CD8-positive, alpha-beta memory T cell (primary cell): ENCODE measurements at regions not wholly inside any gene's neighbourhood (a gene's known extent, or its start where the extent isn't known, plus 50 kb on each side); places are given as distances from the start of the nearest gene placed in this dataset.

Source experiments
- CTCF ChIA-PET: fragments of 350-600 bp; sonication (Branson Sonifier 250); formaldehyde crosslinking; loops from one replicate; lab custom pipeline; 2021; ENCODE audit warnings: antibody characterized with exemption; lab: Charles Lee
- POLR2A ChIA-PET: fragments of 350-600 bp; sonication (Branson Sonifier 250); formaldehyde crosslinking; loops from one replicate; lab custom pipeline; 2021; ENCODE audit warnings: antibody characterized with exemption; lab: Charles Lee
- DNase-seq, 5 donors: peaks; one replicate each; pipeline versions ENCODE4 v3.0.0 to v3.0.0-alpha.2; 2020 to 2022; ENCODE audit warnings: mixed read lengths in 1 of 5
- H3K27ac ChIP-seq: one replicate; pipeline ENCODE4 v1.7.0; 2013; ENCODE audit warnings: low read depth, mild to moderate bottlenecking, low read length, moderate library complexity
- H3K27me3 ChIP-seq: 2 replicates; pipeline ENCODE4 v1.7.0; 2013; ENCODE audit warnings: low read length, mild to moderate bottlenecking; ENCODE audit not compliant: insufficient read depth, poor library complexity, severe bottlenecking
- H3K36me3 ChIP-seq: 2 replicates; pipeline ENCODE4 v1.7.0; 2013; ENCODE audit warnings: mild to moderate bottlenecking, low read length, moderate library complexity; ENCODE audit not compliant: insufficient read depth
- H3K4me1 ChIP-seq: 2 replicates; pipeline ENCODE4 v1.7.0; 2013; ENCODE audit warnings: mild to moderate bottlenecking, low read length, moderate library complexity; ENCODE audit not compliant: insufficient read depth
- H3K4me3 ChIP-seq: 2 replicates; pipeline ENCODE4 v1.7.0; 2013; ENCODE audit warnings: mild to moderate bottlenecking, low read length
- H3K9me3 ChIP-seq: 2 replicates; pipeline ENCODE4 v1.7.0; 2013; ENCODE audit warnings: mild to moderate bottlenecking, low read length
- H3K27ac Mint-ChIP-seq, 8 donors: one replicate each; pipeline ENCODE4 v1.8.0; 2020 to 2021; ENCODE audit warnings: mixed read lengths in 8 of 8, mild to moderate bottlenecking in 6 of 8, inconsistent platforms in 3 of 8, moderate library complexity in 3 of 8
- H3K27me3 Mint-ChIP-seq, 2 donors: one replicate each; pipeline ENCODE4 v1.8.0; 2020 to 2021; ENCODE audit warnings: mixed read lengths in 2 of 2, mild to moderate bottlenecking in 1 of 2, moderate library complexity in 1 of 2
- H3K36me3 Mint-ChIP-seq, 3 donors: one replicate each; pipeline ENCODE4 v1.8.0; 2020 to 2021; ENCODE audit warnings: mixed read lengths in 3 of 3, inconsistent platforms in 1 of 3, mild to moderate bottlenecking in 1 of 3
- H3K4me1 Mint-ChIP-seq, 3 donors: one replicate each; pipeline ENCODE4 v1.8.0; 2020 to 2021; ENCODE audit warnings: mixed read lengths in 3 of 3, inconsistent platforms in 1 of 3, mild to moderate bottlenecking in 1 of 3
- H3K4me3 Mint-ChIP-seq, 7 donors: one replicate each; pipeline ENCODE4 v1.8.0; 2020 to 2021; ENCODE audit warnings: mixed read lengths in 7 of 7, mild to moderate bottlenecking in 6 of 7, moderate library complexity in 4 of 7, inconsistent platforms in 2 of 7
- H3K9me3 Mint-ChIP-seq, 5 donors: one replicate each; pipeline ENCODE4 v1.8.0; 2020 to 2022; ENCODE audit warnings: mixed read lengths in 5 of 5, mild to moderate bottlenecking in 3 of 5, moderate library complexity in 2 of 5, inconsistent platforms in 1 of 5

DNA sequence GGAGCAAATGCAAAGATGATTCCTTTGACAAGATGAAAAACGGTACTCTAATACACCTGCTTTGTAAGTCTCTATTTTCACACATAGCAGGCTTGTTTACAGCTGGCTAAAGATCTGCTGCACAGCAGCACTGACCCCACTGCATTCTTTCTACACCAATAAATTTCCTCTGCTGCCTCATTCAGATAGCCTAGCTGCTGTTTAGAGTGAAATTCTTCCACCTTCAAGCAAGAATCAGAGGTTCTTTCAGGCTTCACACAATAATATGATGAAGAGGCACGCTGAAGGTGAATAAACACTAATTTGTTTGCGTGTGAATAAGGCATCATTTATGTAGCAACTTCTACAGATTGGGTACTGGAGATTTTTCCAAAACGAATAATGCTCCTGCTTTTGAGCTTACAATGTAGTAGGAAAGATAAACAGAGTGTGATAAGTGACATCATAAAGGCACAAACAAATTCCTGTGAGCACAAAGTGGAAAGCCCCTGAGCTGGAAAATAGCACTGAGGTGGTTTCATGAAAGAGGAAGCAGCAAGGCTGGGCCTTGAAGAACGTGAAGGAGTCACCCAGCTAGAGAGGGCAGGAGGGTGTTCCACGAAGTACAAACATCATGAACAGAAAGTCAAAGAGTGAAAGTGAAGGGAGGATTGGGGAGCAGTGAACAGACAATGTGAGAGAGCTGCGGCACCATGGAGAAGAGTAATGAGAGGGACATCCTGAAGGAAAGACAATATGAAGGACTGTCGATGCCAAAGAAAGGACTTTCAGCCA is 543.4 kb downstream of the CD83 start:
- ChIA-PET CTCF (no interaction called here), POLR2A (no interaction called here)
- H3K27me3 ChIP-seq = no peaks in the 10 kb centered on the region
- Mint-ChIP-seq H3K4me3 (no peak overlapping the region), H3K9me3 (no peaks in the 10 kb centered on the region), H3K36me3 (no peaks in the 10 kb centered on the region), H3K27me3 (peaks cover 3 to 6% of the 10 kb centered on the region in 2 donors), H3K27ac (no peak overlapping the region), H3K4me1 (peaks cover 23 to 41% (median 27%) of the 10 kb centered on the region in 3 donors)
- no peaks in the 10 kb centered on the region for H3K36me3 ChIP-seq
- peaks cover 51% of the 10 kb centered on the region for H3K4me1 ChIP-seq
- no peaks in the 10 kb centered on the region for H3K9me3 ChIP-seq
- no peak overlapping the region for H3K27ac ChIP-seq
- H3K4me3 ChIP-seq = no peak overlapping the region
- DNase-seq = peak in 2 of 5 donors; percentile 22 to 30

DNA sequence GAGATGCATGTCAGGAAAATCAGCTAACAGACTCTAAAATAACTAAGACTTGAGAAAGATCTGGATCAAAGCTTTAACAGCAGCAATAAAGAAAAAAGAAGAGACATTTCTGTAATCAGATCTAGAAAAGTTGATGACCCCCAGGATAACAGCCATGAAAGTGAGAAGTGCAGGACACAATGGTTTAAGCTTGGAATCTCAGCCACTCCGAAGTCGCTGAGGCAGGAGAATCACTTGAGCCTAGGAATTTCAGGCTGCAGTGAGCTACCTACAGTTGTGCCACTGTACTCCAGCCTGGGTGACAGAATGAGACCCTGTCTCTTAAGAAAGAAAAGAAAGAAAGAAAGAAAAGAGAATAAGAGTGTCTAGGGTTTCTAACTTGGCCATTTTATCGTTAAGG is 544.1 kb downstream of the CD83 start:
- POLR2A ChIA-PET = no interaction called here
- Mint-ChIP-seq H3K27ac (no peak overlapping the region), H3K9me3 (no peaks in the 10 kb centered on the region), H3K36me3 (no peaks in the 10 kb centered on the region), H3K27me3 (peaks cover 6 to 9% of the 10 kb centered on the region in 2 donors), H3K4me1 (peaks cover 16 to 38% (median 24%) of the 10 kb centered on the region in 3 donors), H3K4me3 (no peak overlapping the region)
- H3K27ac ChIP-seq = no peak overlapping the region
- H3K27me3 ChIP-seq = no peaks in the 10 kb centered on the region
- no peaks in the 10 kb centered on the region for H3K36me3 ChIP-seq
- H3K4me3 ChIP-seq = no peak overlapping the region
- peaks cover 45% of the 10 kb centered on the region for H3K4me1 ChIP-seq
- no peak for DNase-seq
- CTCF ChIA-PET = interaction anchor here (1.0 kb wide), 1 partner anchor 77 kb away, joined by 3 read pairs; no protein-coding TSS in a partner anchor
- no peaks in the 10 kb centered on the region for H3K9me3 ChIP-seq

DNA sequence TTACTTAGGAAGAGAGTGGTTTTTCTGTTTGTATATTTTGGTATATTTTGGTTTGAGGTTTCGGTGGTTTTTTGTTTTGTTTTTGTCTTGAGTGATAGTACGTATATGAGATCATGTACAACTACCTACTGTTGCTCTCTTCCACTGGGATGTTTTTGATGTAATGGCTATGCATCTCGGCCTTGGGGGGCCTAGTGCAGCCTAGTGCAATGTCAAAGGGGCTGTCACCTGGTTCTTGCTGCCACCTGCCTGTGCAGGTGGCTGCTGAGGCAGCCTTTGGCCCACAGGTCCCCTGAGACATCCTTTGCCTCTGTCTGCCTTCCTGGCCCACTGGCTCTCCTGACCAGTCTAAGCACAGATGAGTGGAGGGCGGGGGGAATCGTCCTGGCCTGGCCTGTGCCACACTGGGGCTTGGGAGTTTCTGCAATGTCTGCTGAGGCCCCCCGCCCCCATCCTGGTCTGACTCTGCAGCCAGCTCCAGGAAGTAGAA is 546.6 kb downstream of the CD83 start:
- Mint-ChIP-seq H3K27ac (peak overlapping the region in 5 of 8 donors; percentile 53 to 87 (median 62)), H3K9me3 (no peaks in the 10 kb centered on the region), H3K36me3 (no peaks in the 10 kb centered on the region), H3K4me1 (peaks cover 15 to 30% (median 23%) of the 10 kb centered on the region in 3 donors), H3K4me3 (peak overlapping the region in 6 of 7 donors; percentile 16 to 71 (median 58)), H3K27me3 (peaks cover 6 to 9% of the 10 kb centered on the region in 2 donors)
- Histone ChIP-seq H3K27me3 (no peaks in the 10 kb centered on the region), H3K36me3 (no peaks in the 10 kb centered on the region), H3K27ac (no peak overlapping the region), H3K4me1 (peaks cover 45% of the 10 kb centered on the region), H3K9me3 (no peaks in the 10 kb centered on the region), H3K4me3 (no peak overlapping the region)
- CTCF ChIA-PET = no interaction called here
- POLR2A ChIA-PET = no interaction called here
- DNase-seq = peak in 2 of 5 donors; percentile 38 to 54

DNA sequence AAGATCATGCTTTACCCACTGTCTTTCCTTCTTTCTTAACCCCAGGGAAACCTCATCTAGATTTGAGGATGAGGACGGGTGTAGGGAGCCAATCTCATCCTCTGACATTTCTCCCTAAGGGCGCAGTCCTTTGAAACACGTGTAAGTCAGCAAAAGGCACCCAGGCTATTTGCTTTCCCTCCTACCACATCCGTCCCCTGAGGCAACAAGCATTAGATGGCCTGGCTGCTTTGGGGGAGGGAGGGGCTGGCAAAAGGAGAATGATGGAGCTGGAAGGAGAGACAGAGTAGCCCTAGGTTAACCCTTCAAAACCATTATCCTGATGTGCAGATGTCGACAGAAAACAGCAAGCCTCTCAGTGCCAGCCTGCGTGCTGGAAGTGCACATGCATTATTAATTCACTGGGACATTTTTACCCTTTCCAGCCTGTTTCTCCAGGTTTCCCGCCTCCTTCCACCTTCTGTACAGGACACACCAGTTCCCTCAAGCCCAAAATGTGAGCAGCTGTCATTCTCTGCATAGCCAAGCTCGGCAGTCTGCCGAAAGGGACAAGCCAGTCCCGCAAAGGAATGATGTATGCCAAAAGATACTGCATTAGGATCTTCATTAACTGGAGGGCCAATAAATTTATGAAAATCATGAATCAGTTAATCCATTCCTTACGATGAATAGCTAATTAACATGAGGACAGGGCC is 547.2 kb downstream of the CD83 start:
- POLR2A ChIA-PET = interaction anchor here (0.5 kb wide), 1 partner anchor 518 kb away, joined by 6 read pairs; no protein-coding TSS in a partner anchor

DNA sequence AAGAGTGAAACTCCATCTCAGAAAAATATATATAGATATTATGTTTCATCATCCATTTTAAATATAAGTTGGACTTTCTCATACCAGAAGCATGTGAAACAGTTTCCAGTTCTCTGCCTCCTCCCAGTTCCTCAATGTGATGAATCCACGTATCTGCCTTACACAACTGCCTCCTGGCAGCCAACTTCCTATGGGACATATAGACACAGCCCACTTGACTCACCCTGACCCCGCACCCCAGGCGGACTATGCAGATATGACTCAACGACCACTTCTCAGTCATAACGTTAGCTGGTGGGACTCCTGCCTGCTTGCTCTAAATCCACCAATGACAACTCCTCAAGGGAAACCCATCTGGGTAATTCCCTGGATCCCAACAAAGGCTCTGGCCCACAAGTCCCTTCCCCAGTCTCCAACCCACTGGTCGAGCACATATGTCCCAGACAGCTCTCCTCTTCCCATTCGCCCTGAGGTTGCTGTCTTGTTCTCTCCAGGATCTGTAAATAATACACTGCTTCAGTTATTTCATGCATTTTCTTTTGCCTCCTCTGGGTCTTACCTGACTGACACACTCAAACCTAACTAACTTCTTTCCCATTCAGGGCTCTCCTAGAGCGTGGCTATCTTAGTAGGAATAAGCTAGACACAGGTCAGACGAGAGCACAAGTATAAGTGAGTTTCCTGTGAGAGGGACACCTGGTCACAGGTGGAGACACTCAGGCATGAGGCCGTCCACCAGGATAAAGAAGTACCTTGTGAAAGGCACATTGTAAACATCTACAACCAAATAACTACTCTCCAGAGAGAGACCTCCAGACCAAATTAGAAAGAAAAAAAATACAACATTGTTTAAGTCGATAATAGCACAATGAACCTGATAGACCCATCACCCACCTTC is 548.5 kb downstream of the CD83 start:
- ChIA-PET CTCF (interaction anchor here (1.0 kb wide), 1 partner anchor 50 kb away, joined by 3 read pairs; no protein-coding TSS in a partner anchor), POLR2A (interaction anchor here (0.5 kb wide), 1 partner anchor 516 kb away, joined by 6 read pairs; no protein-coding TSS in a partner anchor)
- no peaks in the 10 kb centered on the region for H3K27me3 ChIP-seq
- Mint-ChIP-seq H3K4me3 (peak overlapping the region in 2 of 7 donors; percentile 1 to 8), H3K36me3 (no peaks in the 10 kb centered on the region), H3K27me3 (peaks cover 6 to 9% of the 10 kb centered on the region in 2 donors), H3K27ac (no peak overlapping the region), H3K9me3 (no peaks in the 10 kb centered on the region), H3K4me1 (peaks cover 15 to 25% (median 23%) of the 10 kb centered on the region in 3 donors)
- DNase-seq = no peak
- H3K36me3 ChIP-seq = no peaks in the 10 kb centered on the region
- peaks cover 32% of the 10 kb centered on the region for H3K4me1 ChIP-seq
- no peak overlapping the region for H3K27ac ChIP-seq
- no peaks in the 10 kb centered on the region for H3K9me3 ChIP-seq
- H3K4me3 ChIP-seq = no peak overlapping the region

More for the DNA sequence above, 547.2 kb downstream of the CD83 start:
- no peaks in the 10 kb centered on the region for H3K9me3 Mint-ChIP-seq
- H3K27me3 ChIP-seq = no peaks in the 10 kb centered on the region
- H3K4me1 ChIP-seq = peaks cover 45% of the 10 kb centered on the region
- peaks cover 15 to 27% (median 23%) of the 10 kb centered on the region in 3 donors for H3K4me1 Mint-ChIP-seq
- H3K36me3 ChIP-seq = no peaks in the 10 kb centered on the region
- H3K9me3 ChIP-seq = no peaks in the 10 kb centered on the region
- H3K27me3 Mint-ChIP-seq = peaks cover 6 to 9% of the 10 kb centered on the region in 2 donors
- CTCF ChIA-PET = interaction anchor here (1.0 kb wide), 1 partner anchor 48 kb away, joined by 3 read pairs; no protein-coding TSS in a partner anchor
- H3K27ac ChIP-seq = no peak overlapping the region
- peak overlapping the region in 5 of 7 donors; percentile 16 to 71 (median 52) for H3K4me3 Mint-ChIP-seq
- H3K27ac Mint-ChIP-seq = peak overlapping the region in 6 of 8 donors; percentile 36 to 87 (median 60)
- H3K4me3 ChIP-seq = no peak overlapping the region
- no peaks in the 10 kb centered on the region for H3K36me3 Mint-ChIP-seq
- no peak for DNase-seq

DNA sequence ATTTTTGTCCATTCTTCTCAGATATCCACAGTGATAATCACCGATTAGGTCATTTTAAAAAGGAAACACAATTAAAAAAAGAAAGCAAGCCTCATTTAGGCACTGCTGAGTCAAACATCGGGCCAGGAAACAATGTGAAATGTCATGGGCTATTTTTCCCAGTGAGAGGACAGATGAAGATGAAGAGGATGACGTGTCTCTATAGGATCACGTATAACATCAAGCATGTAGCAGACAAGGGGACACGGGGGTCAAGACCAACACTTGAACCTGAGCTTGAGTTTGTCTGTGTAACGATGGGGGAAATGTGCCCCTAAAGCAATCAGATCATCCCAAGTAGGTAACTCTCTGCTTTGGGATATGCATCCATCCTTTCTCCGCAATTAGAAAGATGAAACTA is 553.2 kb downstream of the CD83 start:
- Mint-ChIP-seq H3K9me3 (no peaks in the 10 kb centered on the region), H3K4me1 (peaks cover 0 to 7% (median 5%) of the 10 kb centered on the region in 3 donors), H3K4me3 (no peak overlapping the region), H3K27me3 (peaks cover 5 to 8% of the 10 kb centered on the region in 2 donors), H3K36me3 (no peaks in the 10 kb centered on the region), H3K27ac (peak overlapping the region in 1 of 8 donors; percentile 61)
- CTCF ChIA-PET = no interaction called here
- no peak for DNase-seq
- Histone ChIP-seq H3K9me3 (no peaks in the 10 kb centered on the region), H3K27me3 (no peaks in the 10 kb centered on the region), H3K4me3 (no peak overlapping the region), H3K4me1 (no peaks in the 10 kb centered on the region), H3K36me3 (no peaks in the 10 kb centered on the region), H3K27ac (no peak overlapping the region)
- POLR2A ChIA-PET = no interaction called here

DNA sequence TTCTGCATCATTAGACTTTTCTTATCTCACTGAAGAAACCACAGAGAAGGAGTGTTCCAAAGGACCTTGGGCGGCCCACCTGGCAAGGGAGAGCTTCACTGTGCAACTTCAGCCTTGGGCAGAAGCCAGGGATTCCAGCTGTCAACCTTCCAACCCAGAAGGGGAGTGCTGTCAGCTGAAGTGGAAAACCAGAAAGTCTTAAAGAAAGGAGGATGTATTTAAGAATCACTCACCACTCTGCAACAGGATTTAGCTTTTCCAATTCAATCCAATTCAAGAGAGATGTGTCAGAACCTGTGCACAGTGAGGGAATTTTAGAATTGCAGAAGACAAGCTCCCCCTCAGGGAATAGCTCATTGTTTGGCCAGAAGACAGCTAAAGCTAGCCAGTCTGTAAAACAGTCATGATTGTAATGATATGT is 553.7 kb downstream of the CD83 start:
- H3K4me3 ChIP-seq = no peak overlapping the region
- Mint-ChIP-seq H3K9me3 (no peaks in the 10 kb centered on the region), H3K4me3 (no peak overlapping the region), H3K27me3 (peaks cover under 1 to 3% of the 10 kb centered on the region in 2 donors), H3K4me1 (peaks cover 0 to 2% (median under 1%) of the 10 kb centered on the region in 3 donors), H3K27ac (peak overlapping the region in 1 of 8 donors; percentile 61), H3K36me3 (no peaks in the 10 kb centered on the region)
- H3K36me3 ChIP-seq = no peaks in the 10 kb centered on the region
- H3K9me3 ChIP-seq = no peaks in the 10 kb centered on the region
- H3K27ac ChIP-seq = no peak overlapping the region
- POLR2A ChIA-PET = no interaction called here
- no peak for DNase-seq
- CTCF ChIA-PET = no interaction called here
- H3K4me1 ChIP-seq = no peaks in the 10 kb centered on the region
- H3K27me3 ChIP-seq = no peaks in the 10 kb centered on the region
